ENCODE measurements at regions not wholly inside any gene's neighbourhood (a gene's known extent, or its start where the extent isn't known, plus 50 kb on each side); places are given as distances from the start of the nearest gene placed in this dataset.

DNA sequence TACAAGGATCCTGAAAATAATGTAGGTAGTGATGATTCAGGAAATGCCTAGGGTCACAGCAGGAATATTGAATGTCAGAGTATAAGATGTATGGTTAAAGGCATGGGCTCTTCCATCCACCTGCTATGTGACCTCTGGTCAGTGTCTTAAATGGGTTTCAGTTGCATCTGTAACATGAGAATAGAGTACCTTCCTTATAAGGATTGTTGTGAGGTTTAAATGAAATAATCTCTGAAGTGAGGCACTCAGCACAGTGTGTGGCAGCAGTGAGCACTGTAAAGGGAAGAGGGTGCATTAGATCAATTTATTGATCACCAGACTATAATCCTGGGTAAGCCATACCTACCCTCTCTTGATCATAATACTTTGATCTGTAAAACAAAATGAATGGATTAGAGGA lies 319.1 kb downstream of the SLC4A3 start:
- Histone ChIP-seq H3K4me3 (no peak overlapping the region), H3K9me3 (no peaks in the 10 kb centered on the region), H3K27ac (no peak overlapping the region), H3K36me3 (no peaks in the 10 kb centered on the region), H3K4me1 (ENCODE audit: insufficient read depth) (peaks cover 1% of the 10 kb centered on the region), H3K27me3 (no peaks in the 10 kb centered on the region)
- no peak for DNase-seq
- no peak for TF ChIP-seq EP300 (IDR thresholded peaks at IDR 0.05)
- TF ChIP-seq, protein P1, sequence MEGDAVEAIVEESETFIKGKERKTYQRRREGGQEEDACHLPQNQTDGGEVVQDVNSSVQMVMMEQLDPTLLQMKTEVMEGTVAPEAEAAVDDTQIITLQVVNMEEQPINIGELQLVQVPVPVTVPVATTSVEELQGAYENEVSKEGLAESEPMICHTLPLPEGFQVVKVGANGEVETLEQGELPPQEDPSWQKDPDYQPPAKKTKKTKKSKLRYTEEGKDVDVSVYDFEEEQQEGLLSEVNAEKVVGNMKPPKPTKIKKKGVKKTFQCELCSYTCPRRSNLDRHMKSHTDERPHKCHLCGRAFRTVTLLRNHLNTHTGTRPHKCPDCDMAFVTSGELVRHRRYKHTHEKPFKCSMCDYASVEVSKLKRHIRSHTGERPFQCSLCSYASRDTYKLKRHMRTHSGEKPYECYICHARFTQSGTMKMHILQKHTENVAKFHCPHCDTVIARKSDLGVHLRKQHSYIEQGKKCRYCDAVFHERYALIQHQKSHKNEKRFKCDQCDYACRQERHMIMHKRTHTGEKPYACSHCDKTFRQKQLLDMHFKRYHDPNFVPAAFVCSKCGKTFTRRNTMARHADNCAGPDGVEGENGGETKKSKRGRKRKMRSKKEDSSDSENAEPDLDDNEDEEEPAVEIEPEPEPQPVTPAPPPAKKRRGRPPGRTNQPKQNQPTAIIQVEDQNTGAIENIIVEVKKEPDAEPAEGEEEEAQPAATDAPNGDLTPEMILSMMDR (IDR thresholded peaks at IDR 0.05): no peak
- no peak for TF ChIP-seq POLR2A (IDR thresholded peaks at IDR 0.05)
- intact Hi-C loops (cut with DNase I): no loop called here

DNA sequence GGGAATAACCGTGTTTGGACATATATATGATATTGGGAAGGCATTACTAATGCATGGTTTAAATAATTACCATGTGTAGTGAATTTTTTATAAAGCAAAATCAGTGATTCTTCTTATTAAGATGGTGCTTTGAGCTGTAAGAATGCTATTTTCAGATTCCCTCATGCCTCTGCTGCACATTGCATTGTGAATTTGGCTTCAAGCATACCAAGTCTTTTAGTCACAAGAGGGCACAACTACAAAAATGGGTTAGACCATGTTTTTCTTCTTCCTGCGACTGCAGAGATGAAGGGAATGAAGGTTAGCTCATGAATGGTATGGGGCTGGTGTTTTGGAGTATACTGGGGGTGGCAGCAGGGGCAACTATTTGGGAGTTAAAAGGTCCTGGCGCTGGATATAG lies 320.1 kb downstream of the SLC4A3 start:
- WGBS, 3 donors: 83 to 92% (median 88%) methylated on average over 3 of the region's 3 CpGs
- Histone ChIP-seq H3K27ac (no peak overlapping the region), H3K4me1 (ENCODE audit: insufficient read depth) (peaks cover 1% of the 10 kb centered on the region), H3K4me3 (no peak overlapping the region), H3K9me3 (no peaks in the 10 kb centered on the region), H3K36me3 (no peaks in the 10 kb centered on the region), H3K27me3 (no peaks in the 10 kb centered on the region)
- intact Hi-C loops (cut with DNase I): no loop called here
- no peak for TF ChIP-seq EP300 (IDR thresholded peaks at IDR 0.05)
- TF ChIP-seq POLR2A (IDR thresholded peaks at IDR 0.05): no peak
- TF ChIP-seq, protein P1 (IDR thresholded peaks at IDR 0.05): no peak
- no peak for DNase-seq

DNA sequence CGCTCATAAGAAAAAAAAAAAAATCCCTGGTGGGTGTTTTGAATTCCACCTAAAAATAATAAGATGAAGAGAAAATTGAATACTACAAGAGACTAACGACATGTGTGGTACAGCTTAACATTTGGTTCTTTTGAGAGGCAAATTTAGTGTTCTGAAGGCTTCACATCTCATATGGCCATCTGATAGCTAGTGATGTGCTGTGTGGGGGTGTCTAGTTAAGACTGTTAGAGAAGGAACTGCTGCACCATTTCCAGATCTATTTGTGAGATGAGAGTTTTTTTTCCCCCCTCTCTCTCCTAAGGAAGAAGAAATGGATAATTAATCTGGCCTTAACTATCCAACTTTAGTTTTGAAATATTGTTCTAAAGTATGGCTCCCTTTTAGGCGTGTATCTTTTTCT lies 321.6 kb downstream of the SLC4A3 start:
- no peaks in the 10 kb centered on the region for H3K9me3 ChIP-seq
- intact Hi-C loops (cut with DNase I): no loop called here
- no peak overlapping the region for H3K4me3 ChIP-seq
- no peak for DNase-seq
- TF ChIP-seq, protein P1 (IDR thresholded peaks at IDR 0.05): no peak
- TF ChIP-seq EP300 (IDR thresholded peaks at IDR 0.05) (no peak), POLR2A (IDR thresholded peaks at IDR 0.05) (no peak)
- H3K27ac ChIP-seq: no peak overlapping the region
- no peaks in the 10 kb centered on the region for H3K27me3 ChIP-seq
- 49 to 69% (median 60%) methylated on average over 3 of the region's 3 CpGs for WGBS, 3 donors
- H3K36me3 ChIP-seq: no peaks in the 10 kb centered on the region
- peaks cover 1% of the 10 kb centered on the region for H3K4me1 ChIP-seq (ENCODE audit: insufficient read depth)

DNA sequence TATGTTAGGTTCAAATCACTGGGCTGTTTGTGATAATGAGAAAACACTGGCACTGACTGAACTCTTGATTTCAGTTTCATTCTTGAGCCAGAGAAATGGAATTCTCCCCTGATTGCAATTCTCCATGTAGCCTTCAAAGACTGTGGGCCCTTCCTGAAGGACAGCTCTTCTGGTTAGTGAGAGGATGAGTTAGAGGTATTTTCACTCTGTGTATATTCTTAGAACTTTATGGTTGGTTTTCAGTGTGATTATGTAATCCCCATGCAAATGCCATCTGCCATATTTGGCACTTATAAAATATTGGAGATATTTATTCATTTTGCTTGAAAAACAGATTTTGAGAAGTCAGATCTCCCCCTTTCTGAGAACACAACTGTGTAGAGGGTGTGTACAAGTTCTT lies 323.7 kb downstream of the SLC4A3 start:
- H3K4me1 ChIP-seq (ENCODE audit: insufficient read depth): peaks cover 1% of the 10 kb centered on the region
- intact Hi-C loops (cut with DNase I): no loop called here
- no peaks in the 10 kb centered on the region for H3K9me3 ChIP-seq
- no peak overlapping the region for H3K27ac ChIP-seq
- H3K27me3 ChIP-seq: no peaks in the 10 kb centered on the region
- H3K36me3 ChIP-seq: no peaks in the 10 kb centered on the region
- no peak for DNase-seq
- no peak for TF ChIP-seq EP300 (IDR thresholded peaks at IDR 0.05)
- TF ChIP-seq, protein P1 (IDR thresholded peaks at IDR 0.05): no peak
- TF ChIP-seq POLR2A (IDR thresholded peaks at IDR 0.05): no peak
- no peak overlapping the region for H3K4me3 ChIP-seq

DNA sequence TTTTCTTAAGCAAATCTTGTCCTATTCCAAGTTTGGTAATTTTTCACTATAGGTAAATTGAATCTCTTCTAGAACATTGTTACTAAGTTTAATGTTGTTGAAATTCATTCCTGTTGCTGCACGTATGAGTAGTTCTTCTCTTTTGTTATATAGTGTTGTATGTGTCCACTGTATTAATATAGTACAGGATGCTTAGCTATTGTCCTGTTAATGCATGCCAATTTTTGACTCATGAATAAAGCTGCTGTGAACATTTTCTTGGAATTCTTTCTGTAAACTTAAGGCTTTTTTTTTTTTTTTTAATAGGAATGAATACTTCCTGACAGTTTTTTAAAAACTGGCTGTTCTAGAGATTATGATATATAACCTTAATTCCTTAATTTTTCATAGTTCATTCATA lies 326.9 kb downstream of the SLC4A3 start:
- Histone ChIP-seq H3K4me1 (ENCODE audit: insufficient read depth) (no peaks in the 10 kb centered on the region), H3K36me3 (no peaks in the 10 kb centered on the region), H3K4me3 (no peak overlapping the region), H3K27me3 (no peaks in the 10 kb centered on the region), H3K27ac (no peak overlapping the region), H3K9me3 (peaks cover 0 to 3% of the 10 kb centered on the region in 2 donors)
- 40 to 57% (median 53%) methylated on average over 1 of the region's 1 CpG for WGBS, 3 donors
- TF ChIP-seq EP300 (IDR thresholded peaks at IDR 0.05) (no peak), POLR2A (IDR thresholded peaks at IDR 0.05) (no peak)
- TF ChIP-seq, protein P1 (IDR thresholded peaks at IDR 0.05): no peak
- no peak for DNase-seq
- intact Hi-C loops (cut with DNase I): no loop called here
